ENCODE measurements at regions not wholly inside any gene's neighbourhood (a gene's known extent, or its start where the extent isn't known, plus 50 kb on each side); places are given as distances from the start of the nearest gene placed in this dataset.

DNA sequence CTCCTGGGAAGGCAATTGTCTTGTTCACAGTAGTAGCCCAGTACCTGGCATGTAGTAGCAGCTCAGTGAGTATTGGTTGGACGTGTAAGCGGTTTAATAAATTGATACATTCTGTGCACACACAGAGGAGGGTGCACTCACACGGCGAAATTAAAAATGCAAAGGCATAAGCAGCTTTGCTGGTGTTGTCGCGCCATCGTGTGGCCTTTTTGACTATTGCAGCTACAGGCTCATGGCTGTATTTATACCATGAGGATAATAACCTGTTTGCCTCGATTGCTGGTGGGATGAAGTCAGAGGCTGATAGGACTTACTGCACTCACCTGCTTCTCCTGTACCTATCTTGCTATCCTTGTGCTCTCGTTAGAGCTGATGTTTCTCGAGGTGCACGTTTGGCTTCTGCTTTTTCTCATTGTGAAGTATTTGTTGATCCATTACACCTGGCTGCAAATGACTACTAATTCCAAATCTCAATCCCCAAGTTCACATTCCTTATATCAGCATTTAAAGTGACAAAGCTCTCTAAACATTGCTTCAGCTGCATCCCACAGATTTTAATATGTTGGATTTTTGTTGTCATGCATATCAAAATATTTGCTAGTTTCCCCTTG lies 61.5 kb downstream of the TBXT start:
- DNase-seq, result peak; percentile 80

DNA sequence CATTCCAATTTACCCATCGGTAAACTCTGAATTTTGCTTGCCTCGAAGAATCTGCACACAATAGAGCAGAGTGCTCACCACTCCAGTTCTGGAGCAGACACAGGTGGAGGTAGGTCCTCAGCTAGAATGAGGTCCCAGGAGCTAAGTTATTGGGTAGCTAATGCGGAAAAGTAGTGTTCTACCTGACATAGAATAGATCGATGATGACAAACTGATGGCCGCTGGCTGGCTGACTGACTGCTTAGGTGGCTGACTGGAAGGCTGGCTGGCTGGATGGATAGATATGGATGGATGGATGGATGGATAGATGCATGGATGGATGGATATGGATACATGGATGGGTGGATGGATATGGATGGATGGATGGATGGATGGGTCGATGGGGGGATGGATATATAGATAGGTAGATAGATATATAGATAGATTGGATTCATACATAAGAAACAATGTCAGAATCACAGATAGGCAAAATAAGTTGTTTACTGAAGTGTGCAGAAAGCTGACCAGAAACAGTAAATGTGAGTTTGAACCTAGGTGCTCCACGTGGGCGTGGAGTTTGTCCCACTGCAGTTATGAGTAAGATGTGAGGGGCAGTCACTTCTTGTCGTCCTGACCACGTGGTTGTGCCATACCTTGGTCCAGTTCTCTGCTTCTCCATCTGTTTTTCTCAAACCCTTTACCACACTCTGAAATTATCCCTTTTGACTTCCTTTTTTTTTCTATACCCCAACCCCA lies 62.1 kb downstream of the TBXT start:
- no peak for DNase-seq

DNA sequence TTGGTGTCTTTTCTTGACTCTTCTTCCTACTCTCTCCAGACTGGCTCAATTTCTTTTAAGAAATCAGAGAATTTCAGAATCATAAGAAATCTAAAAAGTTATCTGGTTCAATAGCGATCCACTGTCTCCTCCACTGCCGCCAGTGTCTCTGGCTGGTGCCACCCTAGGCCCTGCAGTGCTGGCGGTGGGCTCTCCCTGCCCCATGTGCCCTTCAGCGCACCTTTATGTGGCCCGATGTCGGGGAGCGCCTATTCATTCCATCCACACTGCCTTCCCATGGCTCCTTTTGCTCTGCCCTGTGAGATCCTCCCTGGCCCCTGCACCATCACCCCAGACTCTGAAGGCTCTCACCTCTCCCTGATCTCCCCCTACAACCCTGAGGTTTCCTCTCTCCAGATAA lies 62.8 kb downstream of the TBXT start:
- DNase-seq, result no peak

DNA sequence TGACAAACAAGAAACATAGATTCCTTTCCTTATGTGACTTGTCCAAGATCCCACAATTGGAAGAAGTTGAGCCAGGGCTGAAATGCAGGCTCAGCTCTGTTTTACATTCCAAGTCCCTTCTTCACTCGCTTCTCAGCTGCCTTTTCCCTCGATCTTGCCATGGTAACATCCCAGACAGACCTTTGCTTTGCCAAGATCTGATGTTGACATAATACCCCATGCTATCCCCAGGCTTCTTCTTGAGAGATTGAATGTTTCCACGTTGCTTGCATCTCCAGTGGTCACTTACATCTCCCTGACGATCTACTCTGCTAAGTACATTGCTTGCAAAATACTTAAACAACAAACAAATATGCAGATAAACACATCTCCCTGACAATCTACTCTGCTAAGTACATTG lies 63.5 kb downstream of the TBXT start:
- DNase-seq, result no peak

DNA sequence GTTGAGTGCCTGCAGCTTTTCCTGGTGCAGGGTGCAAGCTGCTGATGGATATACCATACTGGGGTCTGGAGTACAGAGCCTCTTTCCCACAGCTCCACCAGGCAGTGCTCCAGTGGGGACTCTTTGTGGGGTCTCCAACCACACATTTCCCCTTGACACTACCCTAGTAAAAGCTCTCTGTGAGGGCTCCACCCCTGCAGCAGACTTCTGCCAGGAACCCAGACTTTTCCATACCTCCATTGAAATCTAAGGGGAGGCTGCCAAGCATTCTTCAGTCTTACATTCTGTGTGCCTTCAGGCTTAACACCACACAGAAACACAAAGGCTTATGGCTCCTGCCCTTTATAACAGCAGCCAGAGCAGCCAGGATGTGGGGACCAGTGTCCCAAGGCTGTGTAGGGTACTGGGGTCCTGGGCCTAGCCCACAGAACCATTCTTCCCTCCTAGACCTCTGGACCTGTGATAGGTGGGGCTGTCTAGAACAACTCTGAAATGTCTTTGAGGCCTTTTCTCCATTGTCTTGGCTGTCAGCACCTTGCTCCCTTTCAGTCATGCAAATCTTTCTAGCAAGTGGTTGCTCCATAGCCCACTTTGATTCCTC lies 65.7 kb downstream of the TBXT start:
- no peak for DNase-seq

DNA sequence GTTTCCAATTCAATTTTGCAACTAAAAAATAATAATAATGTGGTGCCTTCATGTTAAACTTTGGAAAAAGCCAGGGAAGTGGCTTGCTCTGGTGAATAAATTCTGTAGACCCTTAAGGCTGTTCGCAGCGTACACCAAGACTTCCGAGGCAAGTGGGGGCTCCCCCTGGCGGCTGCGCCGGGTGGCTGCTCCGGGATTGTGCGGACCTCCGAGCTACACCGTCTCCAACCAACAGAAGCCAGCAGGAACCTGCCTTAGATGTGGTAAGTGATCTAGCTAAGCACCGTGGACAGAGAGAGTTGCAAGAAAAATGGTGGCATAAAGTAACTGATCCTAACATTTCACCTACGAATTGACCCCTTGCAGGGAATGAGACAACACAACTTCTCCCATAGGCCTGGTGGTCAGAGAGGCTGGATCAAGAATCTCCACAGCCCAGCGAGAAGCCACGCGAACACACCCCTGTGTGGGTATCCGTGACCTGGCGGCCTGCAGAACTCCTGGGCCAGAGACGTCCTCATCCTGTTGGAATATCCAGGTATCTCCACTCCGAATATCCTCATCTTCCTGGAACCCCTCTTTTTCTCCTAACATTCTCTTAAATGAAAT lies 69.6 kb downstream of the TBXT start:
- peak; percentile 86 for DNase-seq

DNA sequence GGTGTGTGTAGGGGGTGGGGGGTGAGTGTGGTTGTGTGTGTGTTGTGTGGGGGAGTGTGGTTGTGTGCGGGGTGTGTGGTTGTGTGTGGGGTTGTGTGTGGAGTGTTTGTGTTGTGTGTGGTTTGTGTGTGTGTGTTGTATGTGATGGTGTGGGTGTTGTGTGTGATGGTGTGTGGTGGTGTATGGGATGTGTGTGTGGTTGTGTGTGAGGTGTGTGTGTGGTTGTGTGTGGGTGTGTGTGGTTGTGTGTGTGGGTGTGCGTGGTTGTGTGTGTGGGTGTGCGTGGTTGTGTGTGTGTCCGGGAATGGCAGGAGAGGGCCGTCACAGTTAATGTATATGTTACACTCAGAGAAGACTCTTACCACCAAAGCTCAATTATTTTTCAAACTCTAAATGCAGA lies 79.8 kb downstream of the TBXT start:
- no peak for DNase-seq

DNA sequence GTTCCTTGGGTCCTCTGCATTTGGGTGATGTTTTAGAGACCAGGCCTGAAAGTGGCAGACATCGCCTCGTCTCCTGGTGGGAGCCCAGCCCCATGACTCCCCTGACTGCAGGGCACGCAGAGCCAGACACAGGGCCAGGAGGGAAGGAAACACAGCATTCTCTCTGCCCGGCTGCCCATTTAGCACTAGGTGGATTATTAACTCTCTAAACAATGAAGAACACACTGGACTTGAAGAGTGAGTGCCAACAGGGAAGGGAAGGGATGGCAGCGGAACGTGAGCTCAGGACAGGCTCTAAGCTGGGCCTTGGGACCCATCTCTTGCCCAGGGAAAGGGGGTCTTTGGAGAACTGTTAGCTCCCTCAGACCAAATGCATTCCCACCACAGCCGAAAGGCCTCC lies 80.4 kb downstream of the TBXT start:
- no peak for DNase-seq

DNA sequence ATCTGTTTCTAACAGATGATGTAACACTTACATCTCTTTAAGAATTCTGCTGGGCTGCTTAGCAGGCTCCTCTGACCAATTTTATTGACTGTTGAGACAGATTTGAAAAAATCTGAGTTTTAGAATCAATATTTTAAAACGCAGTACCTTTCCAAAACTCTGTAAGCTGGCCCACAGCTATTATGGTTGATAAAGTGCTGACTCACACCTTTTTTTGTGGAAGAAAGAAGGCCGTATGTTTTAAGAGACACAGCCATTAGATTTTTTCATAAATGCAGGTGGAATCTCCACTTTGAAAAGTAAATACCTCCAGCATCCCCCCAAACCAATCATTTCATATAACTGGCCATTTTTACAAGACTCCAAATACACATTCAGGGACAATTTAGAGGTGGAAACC lies 82.2 kb downstream of the TBXT start:
- DNase-seq, result no peak

DNA sequence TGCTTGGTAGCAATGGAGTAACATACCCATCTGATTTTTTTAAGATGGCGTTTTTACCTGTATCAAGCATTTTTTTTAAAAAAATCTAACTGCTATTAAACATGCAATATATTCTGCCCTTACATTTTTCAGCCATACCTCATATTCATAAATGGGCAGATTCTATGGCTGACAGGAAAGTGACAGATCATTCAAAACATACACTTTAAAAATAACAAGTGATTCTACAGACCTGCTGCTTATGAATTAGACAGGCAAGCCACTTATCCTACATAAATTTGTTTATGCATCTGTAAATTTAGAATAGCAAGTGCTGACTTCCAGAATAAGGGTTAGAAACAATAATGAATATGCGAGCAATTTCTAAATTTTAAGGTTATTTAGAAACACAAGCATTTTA lies 82.7 kb downstream of the TBXT start:
- DNase-seq, result no peak

DNA sequence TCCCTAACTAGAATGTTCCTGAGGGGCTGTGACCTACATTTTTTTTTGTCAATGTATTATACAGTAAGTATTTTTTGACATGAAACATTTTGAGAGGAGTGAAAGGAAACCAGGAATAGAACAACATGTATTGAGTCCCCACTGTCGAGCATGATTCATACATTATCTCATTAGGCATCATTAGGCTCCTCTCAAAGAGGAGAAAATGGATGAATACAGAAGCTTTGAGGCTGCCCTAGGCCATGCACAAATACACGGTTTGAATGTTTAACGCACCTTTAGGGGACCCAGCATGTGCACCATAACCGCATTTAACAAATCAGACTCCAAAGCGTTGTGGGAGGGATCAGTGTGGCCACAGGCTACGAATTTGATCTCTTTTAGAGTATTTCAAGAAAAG lies 87.8 kb downstream of the TBXT start:
- no peak for DNase-seq

DNA sequence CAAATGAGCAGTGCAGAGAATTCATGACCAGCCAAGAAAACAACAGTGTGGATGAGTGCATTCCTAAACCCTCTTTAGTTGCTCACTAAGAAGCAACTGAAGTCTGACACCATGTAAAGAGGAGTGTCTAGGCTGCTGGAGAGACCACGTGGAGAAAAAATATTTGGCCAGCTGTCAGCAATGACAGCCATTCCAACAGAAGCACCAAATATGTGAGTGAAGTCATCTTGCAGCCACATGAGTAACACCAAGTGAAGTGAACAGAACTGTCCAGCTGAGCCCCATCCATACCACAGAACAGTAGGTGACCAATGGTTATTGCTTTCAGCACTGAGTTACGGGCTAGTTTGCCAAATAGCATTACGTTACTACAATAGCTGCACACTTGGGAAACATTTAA lies 89.4 kb downstream of the TBXT start:
- DNase-seq, result peak; percentile 55

DNA sequence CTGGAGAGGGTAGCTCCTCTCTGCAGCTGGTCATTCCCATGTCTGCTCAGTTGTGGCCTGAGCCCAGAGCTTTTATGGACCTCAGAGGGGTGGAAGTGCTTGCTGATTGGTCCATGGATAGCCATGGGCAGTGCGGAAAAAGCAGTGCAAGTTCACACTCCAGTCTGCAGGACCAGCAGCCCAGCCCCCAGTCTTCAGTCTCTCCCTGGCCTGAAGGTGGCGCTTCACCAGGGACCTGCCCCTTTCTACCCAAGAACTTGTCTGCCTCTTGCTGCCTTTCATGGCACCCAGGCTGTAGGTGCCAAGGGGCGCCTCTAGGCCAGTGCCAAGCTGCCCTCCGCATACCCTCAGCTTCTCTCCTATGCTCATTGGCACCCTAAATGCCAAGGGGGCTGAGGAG lies 91.0 kb downstream of the TBXT start:
- no peak for DNase-seq

DNA sequence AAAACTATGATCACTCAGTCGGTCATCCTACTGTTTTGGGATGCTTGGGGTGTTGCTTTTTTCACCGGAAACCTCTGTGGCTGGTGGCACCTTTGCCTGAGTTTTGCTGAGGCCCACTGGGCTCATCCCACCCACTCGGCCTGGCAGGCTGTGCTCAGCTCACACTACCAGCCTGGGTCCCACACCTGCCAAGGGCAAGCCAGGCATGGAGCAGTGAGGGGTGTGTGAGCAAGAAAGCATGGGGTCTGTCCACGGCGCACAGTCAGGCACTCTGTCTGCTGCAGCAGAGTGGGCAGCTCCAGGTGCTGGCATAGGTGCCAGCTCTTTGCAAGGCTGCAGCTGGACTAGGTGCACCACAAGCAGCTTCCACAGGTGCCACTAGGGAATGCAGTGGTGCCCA lies 91.7 kb downstream of the TBXT start:
- no peak for DNase-seq

DNA sequence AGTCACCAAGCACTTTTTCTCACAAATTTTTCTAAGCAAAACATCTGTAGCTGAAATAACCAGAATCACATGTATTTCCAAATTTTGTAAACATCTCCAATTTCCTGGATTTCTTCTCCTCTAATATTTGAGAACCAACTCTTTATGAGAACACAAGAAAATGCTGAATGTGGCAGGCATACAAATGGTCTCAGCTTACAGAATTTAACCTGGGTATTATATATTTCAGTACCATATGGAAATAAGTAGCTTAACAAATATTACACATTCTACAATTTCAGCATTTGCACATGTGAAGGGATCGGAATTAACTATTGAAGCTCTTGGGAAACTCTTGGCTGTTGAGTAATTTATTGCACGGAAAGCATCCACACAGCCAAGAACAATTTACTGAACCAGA lies 92.5 kb downstream of the TBXT start:
- DNase-seq, result no peak

DNA sequence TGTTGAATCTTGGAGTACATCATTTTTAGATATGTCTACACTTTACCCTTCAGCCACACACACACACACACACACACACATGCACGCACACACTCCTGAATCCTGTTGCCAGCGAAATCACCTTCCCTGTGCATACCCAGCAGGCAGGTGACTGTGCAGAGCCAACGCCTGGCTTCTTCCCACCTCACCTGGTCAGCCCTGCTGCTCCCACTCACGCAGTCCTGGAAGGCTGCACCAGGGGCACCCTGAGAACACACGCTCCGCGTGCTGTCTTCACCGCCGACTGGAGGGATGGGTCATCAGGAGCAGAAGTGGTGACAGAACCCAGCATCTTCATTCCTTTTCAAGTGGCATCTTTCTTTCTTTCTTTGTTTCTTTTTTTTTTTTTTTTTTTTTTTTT lies 94.6 kb downstream of the TBXT start:
- no peak for DNase-seq

DNA sequence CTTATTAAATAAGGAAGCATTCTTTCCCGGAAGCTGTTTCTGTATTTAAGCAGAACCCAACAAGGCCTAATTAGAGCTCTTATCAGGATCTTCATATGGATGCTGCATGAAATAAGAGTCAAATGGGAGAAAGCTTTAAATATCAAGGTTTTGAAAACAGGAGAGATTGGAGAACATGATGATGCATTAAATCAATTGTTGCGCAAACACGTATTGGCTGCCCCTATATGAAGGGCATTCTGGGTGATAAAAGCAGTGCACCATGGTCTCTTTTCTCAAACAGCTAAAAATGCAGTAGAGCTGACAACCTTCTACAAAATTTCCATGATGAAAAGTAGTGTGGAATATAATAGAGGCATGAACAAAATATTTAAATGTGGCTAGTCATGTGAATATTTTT lies 98.9 kb downstream of the TBXT start:
- no peak for DNase-seq

DNA sequence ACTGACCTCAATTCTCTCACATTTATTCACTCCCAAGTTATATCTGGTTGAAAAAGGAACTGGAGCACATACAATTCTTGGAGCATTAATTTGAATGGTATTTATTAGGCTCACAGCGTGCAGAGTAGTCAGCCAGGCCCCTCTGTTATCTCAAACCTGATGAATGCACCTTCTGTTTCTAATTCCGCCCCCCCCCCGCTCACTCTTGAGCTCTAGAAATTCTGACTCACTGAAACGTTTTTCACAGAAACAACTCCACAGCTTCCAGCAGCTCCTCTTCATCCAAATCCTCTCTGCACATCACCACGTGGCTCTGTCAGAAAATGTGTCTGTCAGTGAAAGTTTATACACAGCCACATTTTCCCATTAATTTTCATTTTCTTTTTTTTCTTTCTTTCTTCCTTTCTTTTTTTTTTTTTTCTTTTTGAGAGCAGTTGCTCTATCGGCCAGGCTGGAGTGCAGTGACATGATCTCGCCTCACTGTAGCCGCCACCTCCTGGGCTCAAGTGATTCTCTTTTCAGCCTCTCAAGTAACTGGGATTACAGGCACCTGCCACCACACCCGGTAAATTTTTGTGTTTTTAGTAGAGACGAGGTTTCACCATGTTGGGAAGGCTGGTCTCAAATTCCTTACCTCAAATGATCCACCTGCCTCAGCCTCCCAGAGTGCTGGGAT lies 109.4 kb downstream of the TBXT start:
- DNase-seq, result peak; percentile 59

DNA sequence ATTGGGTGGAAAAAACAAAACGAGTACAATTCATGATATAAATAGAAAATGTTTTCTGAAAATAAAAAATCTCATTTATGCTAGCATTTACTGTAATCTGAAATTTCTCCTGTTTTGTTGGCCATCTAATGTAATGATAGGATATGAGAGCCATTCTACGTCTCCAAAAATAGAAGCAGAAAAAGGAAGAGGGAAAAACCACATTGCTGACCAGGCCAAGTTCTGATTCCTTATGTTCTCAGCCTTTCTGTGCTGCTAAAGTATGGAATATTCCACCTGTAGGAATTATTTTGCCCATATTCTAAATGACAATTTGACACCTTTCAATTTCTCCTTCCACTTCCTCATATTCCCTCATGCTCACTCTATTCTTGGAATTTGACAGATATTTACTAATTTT lies 110.2 kb downstream of the TBXT start:
- DNase-seq, result no peak

DNA sequence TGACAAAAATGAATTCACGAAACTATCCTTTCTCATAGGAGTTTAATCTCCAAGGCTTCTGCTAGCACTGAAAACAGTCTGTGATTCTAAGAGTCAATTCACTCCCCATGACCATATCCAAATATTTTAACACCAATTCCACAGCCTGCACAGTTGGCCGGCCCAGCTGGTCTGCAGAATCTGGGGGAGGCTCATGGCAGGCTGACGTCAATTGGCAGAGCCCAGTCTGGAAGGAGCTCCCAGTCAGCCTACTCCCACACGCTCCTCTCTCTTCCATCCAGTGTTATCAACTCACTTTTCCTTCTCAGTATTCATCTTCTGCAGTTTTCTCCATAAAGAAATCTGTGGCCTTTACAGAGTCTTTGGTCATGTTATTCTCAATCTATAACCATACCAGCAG lies 111.0 kb downstream of the TBXT start:
- DNase-seq, result peak; percentile 79

DNA sequence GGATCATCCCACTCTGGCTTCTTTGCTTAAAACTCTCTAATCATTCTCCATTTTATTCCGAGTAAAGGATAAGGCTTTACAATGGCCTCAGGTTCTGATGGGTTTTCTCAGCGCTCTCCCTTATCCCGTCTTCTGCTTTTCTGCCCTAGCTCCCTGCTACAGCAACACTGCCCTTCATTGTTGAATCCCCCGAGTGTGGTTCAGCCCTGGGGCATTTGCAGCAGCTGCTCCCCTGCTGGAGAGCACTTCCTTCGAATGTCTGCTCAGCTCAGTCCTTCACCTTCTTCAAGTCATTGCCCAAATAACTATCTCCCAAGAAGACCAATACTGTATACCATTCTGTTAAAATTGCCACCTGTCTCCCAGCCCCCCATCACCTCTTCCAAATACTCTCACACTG lies 111.8 kb downstream of the TBXT start:
- DNase-seq, result no peak

DNA sequence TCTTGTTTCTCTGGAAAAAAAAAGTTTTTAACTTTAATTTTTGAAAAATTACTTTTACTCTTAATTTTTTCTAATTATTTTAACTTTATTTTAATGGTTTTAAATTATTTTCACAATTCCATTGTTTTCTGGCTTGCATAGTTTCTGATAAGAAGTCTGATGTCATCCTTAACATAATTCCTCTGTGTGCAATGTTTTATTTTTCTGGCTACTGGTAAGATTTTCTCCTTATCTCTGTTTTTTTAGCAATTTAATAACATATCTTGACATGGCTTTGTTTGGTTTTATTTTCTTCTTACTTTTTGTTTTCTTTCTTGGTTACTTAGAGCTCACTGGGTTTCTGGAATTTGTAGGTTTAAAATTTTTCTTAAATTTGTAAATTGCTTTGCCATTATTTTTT lies 114.8 kb downstream of the TBXT start:
- DNase-seq, result no peak

DNA sequence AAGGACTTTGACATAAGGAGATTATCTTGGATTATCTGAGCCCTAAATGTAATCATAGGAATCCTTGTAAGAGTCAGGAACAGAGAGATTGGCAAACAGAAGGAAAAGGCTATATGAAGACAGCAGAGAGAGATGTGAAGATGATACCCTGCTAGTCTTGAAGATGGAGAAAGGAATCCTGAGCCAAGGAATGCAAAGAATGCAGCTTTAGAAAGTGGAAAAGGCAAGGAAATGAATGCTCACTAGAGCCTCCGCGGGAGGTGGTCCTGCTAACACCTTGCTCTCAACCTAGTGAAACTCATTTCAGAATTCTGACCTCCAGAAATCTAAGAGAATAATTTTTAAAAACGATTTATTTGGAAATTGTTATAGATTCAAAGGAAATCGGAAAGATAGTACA lies 117.1 kb downstream of the TBXT start:
- no peak for DNase-seq

DNA sequence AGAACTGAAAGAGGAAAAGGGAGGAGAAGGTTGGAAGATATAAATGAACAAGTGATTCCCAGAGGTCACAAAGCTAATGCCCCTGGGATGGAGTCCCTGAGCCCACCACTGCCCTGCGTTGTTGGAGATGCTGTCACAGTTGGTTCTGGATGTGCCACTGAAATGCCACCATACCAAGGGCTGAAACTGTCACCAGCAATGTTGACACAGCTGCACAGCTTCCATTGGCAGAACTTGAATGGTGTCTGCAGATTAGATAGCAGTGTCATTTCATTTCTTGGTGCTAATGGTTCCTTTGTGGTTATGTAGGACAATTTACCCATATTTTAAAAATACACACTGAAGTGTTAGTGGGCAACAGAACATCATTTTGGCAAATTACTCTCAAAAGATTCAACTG lies 120.7 kb downstream of the TBXT start:
- DNase-seq, result no peak
